H4 (cell line): ENCODE measurements at regions not wholly inside any gene's neighbourhood (a gene's known extent, or its start where the extent isn't known, plus 50 kb on each side); places are given as distances from the start of the nearest gene placed in this dataset.

Experiments used
- DNase-seq: peaks from one replicate; pipeline ENCODE4 v3.0.0-alpha.2; 2015; ENCODE audit warnings: low spot score

- DNase-seq, result no peak
Observed at GRCh38 chr17:34527908-34528470, 51.4 kb upstream of the TMEM132E start.

- no peak for DNase-seq
Observed at GRCh38 chr17:34527136-34527907, 52.1 kb upstream of the TMEM132E start.

- no peak for DNase-seq
Observed at GRCh38 chr17:34525651-34526050, 53.7 kb upstream of the TMEM132E start.

- DNase-seq, result no peak
Observed at GRCh38 chr17:34521955-34522354, 57.4 kb upstream of the TMEM132E start.

- no peak for DNase-seq
Observed at GRCh38 chr17:34519282-34519681, 60.1 kb upstream of the TMEM132E start.

GRCh38 chr17:34517406-34517805, 62.0 kb upstream of the TMEM132E start:
- DNase-seq, result no peak

GRCh38 chr17:34511931-34512330, 67.5 kb upstream of the TMEM132E start:
- DNase-seq, result no peak

- DNase-seq, result no peak
Observed at GRCh38 chr17:34511265-34511664, 68.1 kb upstream of the TMEM132E start.

GRCh38 chr17:34504814-34505484, 74.4 kb upstream of the TMEM132E start:
- DNase-seq, result no peak

GRCh38 chr17:34503528-34504195, 75.7 kb upstream of the TMEM132E start:
- no peak for DNase-seq

GRCh38 chr17:34502426-34502825, 77.0 kb upstream of the TMEM132E start:
- no peak for DNase-seq

- DNase-seq, result no peak
Observed at GRCh38 chr17:34499576-34499975, 79.8 kb upstream of the TMEM132E start.

- DNase-seq, result no peak
Observed at GRCh38 chr17:34493917-34494316, 85.5 kb upstream of the TMEM132E start.

- DNase-seq, result no peak
Observed at GRCh38 chr17:34487626-34488025, 91.8 kb upstream of the TMEM132E start.

GRCh38 chr17:34486761-34487160, 92.6 kb upstream of the TMEM132E start:
- no peak for DNase-seq

- DNase-seq, result no peak
Observed at GRCh38 chr17:34485999-34486398, 93.4 kb upstream of the TMEM132E start.

- no peak for DNase-seq
Observed at GRCh38 chr17:34484193-34484733, 95.1 kb upstream of the TMEM132E start.

- DNase-seq, result no peak
Observed at GRCh38 chr17:34482730-34483129, 96.7 kb upstream of the TMEM132E start.

GRCh38 chr17:34481779-34482178, 97.6 kb upstream of the TMEM132E start:
- no peak for DNase-seq

GRCh38 chr17:34479371-34479770, 100.0 kb upstream of the TMEM132E start:
- DNase-seq, result no peak

- no peak for DNase-seq
Observed at GRCh38 chr17:34478244-34478643, 101.1 kb upstream of the TMEM132E start.

GRCh38 chr17:34475296-34475695, 104.1 kb upstream of the TMEM132E start:
- no peak for DNase-seq
